OCI-LY1 (cell line): ENCODE measurements at regions not wholly inside any gene's neighbourhood (a gene's known extent, or its start where the extent isn't known, plus 50 kb on each side); places are given as distances from the start of the nearest gene placed in this dataset.

ENCODE experiments used
- H2AFZ ChIP-seq: fragments of 200-600 bp; sonication (generic), shearing (Covaris generic); 2 replicates; pipeline ENCODE4 v1.6.0; 2014; ENCODE audit warnings: antibody characterized with exemption, mild to moderate bottlenecking, low read length
- H3F3A ChIP-seq: fragments of 200-600 bp; sonication (generic), shearing (Covaris generic); 2 replicates; pipeline ENCODE4 v1.6.0; 2014; ENCODE audit warnings: mild to moderate bottlenecking, antibody characterized with exemption, low read length, moderate library complexity; ENCODE audit not compliant: insufficient read depth
- H3K27ac ChIP-seq: fragments of 200-600 bp; sonication (generic); 2 replicates; pipeline ENCODE4 v1.5.1; 2014; ENCODE audit warnings: low read length, mixed run types, mild to moderate bottlenecking, low read depth; ENCODE audit not compliant: poor library complexity, severe bottlenecking
- H3K27me3 ChIP-seq: fragments of 200-600 bp; sonication (generic); 2 replicates; pipeline ENCODE4 v1.6.0; 2014; ENCODE audit warnings: antibody characterized with exemption, mild to moderate bottlenecking, low read length, moderate library complexity; ENCODE audit not compliant: insufficient read depth
- H3K36me3 ChIP-seq: fragments of 200-600 bp; sonication (generic); 2 replicates; pipeline ENCODE4 v1.6.1; 2014; ENCODE audit warnings: mild to moderate bottlenecking, antibody characterized with exemption, low read length, moderate library complexity, mixed read lengths; ENCODE audit not compliant: insufficient read depth
- H3K4me1 ChIP-seq: fragments of 200-600 bp; sonication (generic); 2 replicates; pipeline ENCODE4 v1.5.1; 2014; ENCODE audit warnings: mild to moderate bottlenecking, low read length, moderate library complexity; ENCODE audit not compliant: insufficient read depth, severe bottlenecking
- H3K4me2 ChIP-seq: fragments of 200-600 bp; sonication (generic), shearing (Covaris generic); 2 replicates; pipeline ENCODE4 v1.6.1; 2014; ENCODE audit warnings: low read length
- H3K4me3 ChIP-seq: fragments of 200-600 bp; sonication (generic); 2 replicates; pipeline ENCODE4 v1.5.1; 2014; ENCODE audit warnings: low read length, low read depth, mild to moderate bottlenecking, mixed read lengths; ENCODE audit not compliant: poor library complexity, severe bottlenecking
- H3K79me2 ChIP-seq: fragments of 200-600 bp; shearing (Covaris generic); 2 replicates; pipeline ENCODE4 v1.6.1; 2016; ENCODE audit warnings: mixed run types, low read length, mixed read lengths; ENCODE audit not compliant: insufficient read depth
- H3K9ac ChIP-seq: fragments of 200-600 bp; sonication (generic), shearing (Covaris generic); 2 replicates; pipeline ENCODE4 v1.6.1; 2014; ENCODE audit warnings: mild to moderate bottlenecking, low read length, mixed read lengths
- H3K9me2 ChIP-seq: fragments of 200-600 bp; sonication (generic), shearing (Covaris generic); 2 replicates; pipeline ENCODE4 v1.6.1; 2014; ENCODE audit warnings: low read depth, mild to moderate bottlenecking, low read length, mixed read lengths
- H3K9me3 ChIP-seq: fragments of 200-600 bp; shearing (Covaris generic); 2 replicates; pipeline ENCODE4 v1.6.1; 2014; ENCODE audit warnings: low read length, mixed read lengths
- H4K20me1 ChIP-seq: fragments of 200-600 bp; sonication (generic), shearing (Covaris generic); 2 replicates; pipeline ENCODE4 v1.6.0; 2016; ENCODE audit warnings: mild to moderate bottlenecking, low read length; ENCODE audit not compliant: insufficient read depth
- CTCF ChIP-seq: fragments of 200-600 bp; sonication (generic), shearing (Covaris generic); IDR thresholded peaks from 2 replicates; pipeline ENCODE4 v1.5.1; 2017; ENCODE audit warnings: mild to moderate bottlenecking, antibody characterized with exemption, low read length, moderate library complexity, mixed read lengths
- EZH2 ChIP-seq: fragments of 200-600 bp; sonication (generic), shearing (Covaris generic); IDR thresholded peaks from 2 replicates; pipeline ENCODE4 v1.8.0; 2017; ENCODE audit warnings: borderline replicate concordance, mixed run types, mild to moderate bottlenecking, antibody characterized with exemption, low read length, moderate library complexity, mixed read lengths

GRCh38 chr13:30077240-30077735 lies 226.9 kb upstream of the UBL3 start:
- H3K36me3 ChIP-seq, result no peaks in the 10 kb centered on the region
- no peak overlapping the region for H3K4me3 ChIP-seq
- H3K27ac ChIP-seq, result no peak overlapping the region
- H2AFZ ChIP-seq, result no peak overlapping the region
- no peaks in the 10 kb centered on the region for H3F3A ChIP-seq
- no peaks in the 10 kb centered on the region for H3K9me2 ChIP-seq
- H3K4me2 ChIP-seq, result no peak overlapping the region
- peaks cover 7% of the 10 kb centered on the region; the same call in 1 of the 2 replicates for H3K27me3 ChIP-seq
- H3K9me3 ChIP-seq, result no peaks in the 10 kb centered on the region
- no peaks in the 10 kb centered on the region for H3K79me2 ChIP-seq
- H3K9ac ChIP-seq, result no peak overlapping the region
- TF ChIP-seq EZH2, result no peak
- no peak for TF ChIP-seq CTCF
- no peaks in the 10 kb centered on the region for H4K20me1 ChIP-seq
- H3K4me1 ChIP-seq, result no peaks in the 10 kb centered on the region

- no peak for TF ChIP-seq EZH2
- no peak for TF ChIP-seq CTCF
- H2AFZ ChIP-seq, result no peak overlapping the region
- no peak overlapping the region for H3K4me3 ChIP-seq
- peaks cover 7% of the 10 kb centered on the region; the same call in 1 of the 2 replicates for H3K27me3 ChIP-seq
- no peaks in the 10 kb centered on the region for H3K9me3 ChIP-seq
- H3F3A ChIP-seq, result no peaks in the 10 kb centered on the region
- no peaks in the 10 kb centered on the region for H3K4me1 ChIP-seq
- H4K20me1 ChIP-seq, result no peaks in the 10 kb centered on the region
- no peak overlapping the region for H3K9ac ChIP-seq
- no peak overlapping the region for H3K4me2 ChIP-seq
- H3K27ac ChIP-seq, result no peak overlapping the region
- no peaks in the 10 kb centered on the region for H3K36me3 ChIP-seq
- no peaks in the 10 kb centered on the region for H3K79me2 ChIP-seq
- no peaks in the 10 kb centered on the region for H3K9me2 ChIP-seq
These were observed 224.7 kb upstream of the UBL3 start for GRCh38 chr13:30074955-30075614.

- H3K79me2 ChIP-seq, result no peaks in the 10 kb centered on the region
- TF ChIP-seq EZH2, result no peak
- TF ChIP-seq CTCF, result no peak
- no peak overlapping the region for H3K27ac ChIP-seq
- no peaks in the 10 kb centered on the region for H3K36me3 ChIP-seq
- no peaks in the 10 kb centered on the region for H3K9me2 ChIP-seq
- H2AFZ ChIP-seq, result no peak overlapping the region
- no peaks in the 10 kb centered on the region for H3K4me1 ChIP-seq
- no peak overlapping the region for H3K9ac ChIP-seq
- H3K27me3 ChIP-seq, result peaks cover 7% of the 10 kb centered on the region; the same call in 1 of the 2 replicates
- H3K4me3 ChIP-seq, result no peak overlapping the region
- H3K9me3 ChIP-seq, result no peaks in the 10 kb centered on the region
- no peak overlapping the region for H3K4me2 ChIP-seq
- no peaks in the 10 kb centered on the region for H4K20me1 ChIP-seq
- no peaks in the 10 kb centered on the region for H3F3A ChIP-seq
These were observed 224.0 kb upstream of the UBL3 start for GRCh38 chr13:30074431-30074830.
